ENCODE measurements at regions not wholly inside any gene's neighbourhood (a gene's known extent, or its start where the extent isn't known, plus 50 kb on each side); places are given as distances from the start of the nearest gene placed in this dataset.
A peak's percentile ranks its signal among the peaks of the same experiment; 100 is the strongest.

- TF ChIP-seq CTCF (conservative IDR thresholded peaks at IDR 0.05; ENCODE audit: control insufficient read depth, insufficient read depth, low read depth, low read length), result no peak
- DNase-seq (ENCODE audit: low read depth), result peak; percentile 11
- no peak overlapping the region for H3K4me3 ChIP-seq (ENCODE audit: control insufficient read depth, low read depth, low read length)
Measured at GRCh38 chr14:35221462-35221861, 70.7 kb upstream of the PSMA6 start.

- no peak overlapping the region for H3K4me3 ChIP-seq (ENCODE audit: control insufficient read depth, low read depth, low read length)
- no peak for DNase-seq (ENCODE audit: low read depth)
- no peak for TF ChIP-seq CTCF (conservative IDR thresholded peaks at IDR 0.05; ENCODE audit: control insufficient read depth, insufficient read depth, low read depth, low read length)
Measured at GRCh38 chr14:35222324-35222723, 69.9 kb upstream of the PSMA6 start.

- DNase-seq (ENCODE audit: low read depth), result no peak
- no peak overlapping the region for H3K4me3 ChIP-seq (ENCODE audit: control insufficient read depth, low read depth, low read length)
- no peak for TF ChIP-seq CTCF (conservative IDR thresholded peaks at IDR 0.05; ENCODE audit: control insufficient read depth, insufficient read depth, low read depth, low read length)
Measured at GRCh38 chr14:35222872-35223466, 69.2 kb upstream of the PSMA6 start.

GRCh38 chr14:35223927-35224326 is 68.3 kb upstream of the PSMA6 start:
- no peak for TF ChIP-seq CTCF (conservative IDR thresholded peaks at IDR 0.05; ENCODE audit: control insufficient read depth, insufficient read depth, low read depth, low read length)
- no peak for DNase-seq (ENCODE audit: low read depth)
- H3K4me3 ChIP-seq (ENCODE audit: control insufficient read depth, low read depth, low read length), result no peak overlapping the region

- no peak overlapping the region for H3K4me3 ChIP-seq (ENCODE audit: control insufficient read depth, low read depth, low read length)
- no peak for TF ChIP-seq CTCF (conservative IDR thresholded peaks at IDR 0.05; ENCODE audit: control insufficient read depth, insufficient read depth, low read depth, low read length)
- no peak for DNase-seq (ENCODE audit: low read depth)
Measured at GRCh38 chr14:35224615-35225014, 67.6 kb upstream of the PSMA6 start.

- peak; percentile 18 for DNase-seq (ENCODE audit: low read depth)
- peak; percentile 33 for TF ChIP-seq CTCF (conservative IDR thresholded peaks at IDR 0.05; ENCODE audit: control insufficient read depth, insufficient read depth, low read depth, low read length)
Measured at GRCh38 chr14:35229084-35229791, 62.9 kb upstream of the PSMA6 start.

More at GRCh38 chr14:35229084-35229791, 62.9 kb upstream of the PSMA6 start:
- H3K4me3 ChIP-seq (ENCODE audit: control insufficient read depth, low read depth, low read length), result no peak overlapping the region
